ENCODE measurements at regions not wholly inside any gene's neighbourhood (a gene's known extent, or its start where the extent isn't known, plus 50 kb on each side); places are given as distances from the start of the nearest gene placed in this dataset.
A peak's percentile ranks its signal among the peaks of the same experiment; 100 is the strongest.

GRCh38 chr11:15825976-15826650, 530.2 kb downstream of the SOX6 start:
- Histone ChIP-seq H3K27me3 (no peaks in the 10 kb centered on the region), H3K4me1 (no peaks in the 10 kb centered on the region), H3K27ac (no peak overlapping the region), H3K9me3 (no peaks in the 10 kb centered on the region), H3K36me3 (no peaks in the 10 kb centered on the region), H3K4me3 (no peak overlapping the region)
- WGBS (ENCODE audit: insufficient coverage, low coverage, low lambda C conversion rate, missing lambda C conversion rate) = 54% methylated on average over 6 of the region's 7 CpGs
- no peak for DNase-seq
- intact Hi-C loops (cut with DNase I) = no loop called here
- no peak for ATAC-seq
- no peak for TF ChIP-seq CTCF (IDR thresholded peaks at IDR 0.05)
- TF ChIP-seq POLR2A (IDR thresholded peaks at IDR 0.05) = no peak

- ATAC-seq = peak; percentile 18 to 56 (median 46)
- no peak overlapping the region for H3K4me3 ChIP-seq
- no peaks in the 10 kb centered on the region for H3K4me1 ChIP-seq
- H3K27me3 ChIP-seq = no peaks in the 10 kb centered on the region
- H3K36me3 ChIP-seq = no peaks in the 10 kb centered on the region
- DNase-seq = peak in 2 of 3 donors; percentile 28 to 54
- TF ChIP-seq CTCF (IDR thresholded peaks at IDR 0.05) (peak; percentile 16 to 48 (median 36)), POLR2A (IDR thresholded peaks at IDR 0.05) (no peak)
- no peak overlapping the region for H3K27ac ChIP-seq
- intact Hi-C loops (cut with DNase I) = no loop called here
- no peaks in the 10 kb centered on the region for H3K9me3 ChIP-seq
Measured at GRCh38 chr11:15826826-15827225, 529.5 kb downstream of the SOX6 start.

- no peaks in the 10 kb centered on the region for H3K36me3 ChIP-seq
- H3K9me3 ChIP-seq = no peaks in the 10 kb centered on the region
- no peak overlapping the region for H3K4me3 ChIP-seq
- no peak for DNase-seq
- 71% methylated on average over 8 of the region's 9 CpGs for WGBS (ENCODE audit: insufficient coverage, low coverage, low lambda C conversion rate, missing lambda C conversion rate)
- TF ChIP-seq POLR2A (IDR thresholded peaks at IDR 0.05) (no peak), CTCF (IDR thresholded peaks at IDR 0.05) (no peak)
- intact Hi-C loops (cut with DNase I) = no loop called here
- no peak for ATAC-seq
- no peaks in the 10 kb centered on the region for H3K4me1 ChIP-seq
- no peak overlapping the region for H3K27ac ChIP-seq
- no peaks in the 10 kb centered on the region for H3K27me3 ChIP-seq
Measured at GRCh38 chr11:15828215-15828853, 528.0 kb downstream of the SOX6 start.

- H3K27ac ChIP-seq = no peak overlapping the region
- ATAC-seq (peak; percentile 25 to 62 (median 46)), DNase-seq (no peak)
- H3K4me3 ChIP-seq = no peak overlapping the region
- 36% methylated on average over 1 of the region's 1 CpG for WGBS (ENCODE audit: insufficient coverage, low coverage, low lambda C conversion rate, missing lambda C conversion rate)
- intact Hi-C loops (cut with DNase I) = no loop called here
- H3K27me3 ChIP-seq = no peaks in the 10 kb centered on the region
- H3K36me3 ChIP-seq = no peaks in the 10 kb centered on the region
- H3K4me1 ChIP-seq = no peaks in the 10 kb centered on the region
- no peaks in the 10 kb centered on the region for H3K9me3 ChIP-seq
- no peak for TF ChIP-seq CTCF (IDR thresholded peaks at IDR 0.05)
- no peak for TF ChIP-seq POLR2A (IDR thresholded peaks at IDR 0.05)
Measured at GRCh38 chr11:15829312-15829711, 527.0 kb downstream of the SOX6 start.

Data from right lobe of liver (tissue), 6 donors.